ENCODE measurements at regions not wholly inside any gene's neighbourhood (a gene's known extent, or its start where the extent isn't known, plus 50 kb on each side); places are given as distances from the start of the nearest gene placed in this dataset.

GRCh38 chr6:110033101-110033500 lies 55.0 kb downstream of the GPR6 start:
- peaks cover 6% of the 10 kb centered on the region for H3K27me3 Mint-ChIP-seq (ENCODE audit: low read depth)
- H3K36me3 Mint-ChIP-seq (ENCODE audit: low read depth): no peaks in the 10 kb centered on the region
- H3K27ac Mint-ChIP-seq: no peak overlapping the region
- no peaks in the 10 kb centered on the region for H3K4me1 Mint-ChIP-seq
- TF ChIP-seq CTCF (IDR thresholded peaks at IDR 0.05; ENCODE audit: unreplicated experiment in 3 of 3): no peak
- no peak overlapping the region for H3K4me3 Mint-ChIP-seq
- H3K9me3 Mint-ChIP-seq: no peaks in the 10 kb centered on the region

DNA sequence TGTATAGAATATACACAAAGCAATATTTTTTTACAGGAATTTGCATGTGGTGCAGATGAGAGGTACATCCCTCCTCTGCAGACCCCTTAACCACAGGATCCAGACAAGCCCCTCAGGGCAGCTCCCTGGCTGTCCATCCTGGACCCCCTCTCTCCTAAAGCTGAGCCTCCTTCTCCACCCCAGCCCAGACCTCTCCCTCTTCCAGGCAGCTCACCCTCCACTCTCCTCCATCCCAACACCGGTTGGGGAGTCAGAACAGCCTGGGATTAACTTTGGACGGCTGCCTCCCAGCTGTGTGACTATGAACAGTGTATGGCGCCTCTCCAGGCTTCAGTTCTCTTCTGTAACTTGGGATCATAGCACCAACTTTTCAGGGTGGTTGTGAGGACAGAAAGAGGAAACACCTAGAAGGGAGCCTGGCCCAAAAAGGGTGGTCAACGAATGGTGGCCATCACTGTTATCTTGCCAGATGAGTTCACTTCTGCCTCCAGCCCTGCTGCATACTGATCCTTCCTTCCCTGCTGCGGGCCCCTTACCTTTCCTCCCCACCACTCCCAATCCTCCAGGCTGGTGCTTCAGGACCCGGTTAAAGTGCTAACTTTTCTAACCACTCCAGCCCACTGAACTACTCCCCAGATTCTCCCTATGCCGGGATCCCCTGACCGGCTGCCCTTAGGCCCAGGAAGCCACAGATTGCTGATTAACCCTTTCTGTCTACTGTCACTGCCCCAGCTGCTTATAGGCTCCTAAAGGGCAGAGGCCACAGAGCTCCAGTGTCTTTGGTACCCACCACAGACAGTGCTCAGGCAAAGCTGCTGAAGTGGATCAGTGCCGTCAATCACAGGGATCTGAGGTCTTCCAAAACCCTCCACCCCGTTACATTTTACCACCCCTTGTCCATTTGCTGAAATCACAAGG lies 55.9 kb downstream of the GPR6 start:
- no peaks in the 10 kb centered on the region for H3K4me1 Mint-ChIP-seq
- no peaks in the 10 kb centered on the region for H3K36me3 Mint-ChIP-seq (ENCODE audit: low read depth)
- H3K9me3 Mint-ChIP-seq: no peaks in the 10 kb centered on the region
- H3K4me3 Mint-ChIP-seq: no peak overlapping the region
- TF ChIP-seq CTCF (IDR thresholded peaks at IDR 0.05; ENCODE audit: unreplicated experiment in 3 of 3): no peak
- no peak overlapping the region for H3K27ac Mint-ChIP-seq
- peaks cover 6% of the 10 kb centered on the region for H3K27me3 Mint-ChIP-seq (ENCODE audit: low read depth)

- Mint-ChIP-seq H3K27me3 (ENCODE audit: low read depth) (peaks cover 6% of the 10 kb centered on the region), H3K27ac (no peak overlapping the region), H3K9me3 (no peaks in the 10 kb centered on the region), H3K36me3 (ENCODE audit: low read depth) (no peaks in the 10 kb centered on the region), H3K4me1 (peaks cover 5% of the 10 kb centered on the region), H3K4me3 (no peak overlapping the region)
- no peak for TF ChIP-seq CTCF (IDR thresholded peaks at IDR 0.05; ENCODE audit: unreplicated experiment in 3 of 3)
Measured at GRCh38 chr6:110034667-110035036, 56.5 kb downstream of the GPR6 start.

DNA sequence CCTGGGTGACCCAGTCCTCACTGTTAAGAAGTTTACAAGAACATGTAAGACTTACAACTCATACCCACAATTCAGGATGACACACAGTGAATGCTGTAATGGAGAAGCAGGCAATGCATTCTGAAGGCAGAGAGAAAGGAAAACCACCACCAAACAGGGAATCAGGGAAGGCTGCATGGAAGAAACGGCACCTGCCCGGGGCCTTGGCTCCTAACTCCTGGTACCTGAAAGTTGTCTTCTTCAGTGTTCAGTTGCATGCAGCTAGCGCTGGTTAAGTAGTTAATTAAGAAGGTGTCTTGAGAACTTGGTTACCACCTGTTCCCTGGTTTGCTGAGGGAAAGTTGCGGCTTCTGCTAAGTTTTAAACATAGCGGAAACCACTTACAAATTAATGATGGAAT lies 57.2 kb downstream of the GPR6 start:
- Mint-ChIP-seq H3K27ac (no peak overlapping the region), H3K36me3 (ENCODE audit: low read depth) (no peaks in the 10 kb centered on the region), H3K27me3 (ENCODE audit: low read depth) (peaks cover 6% of the 10 kb centered on the region), H3K4me3 (no peak overlapping the region), H3K9me3 (no peaks in the 10 kb centered on the region), H3K4me1 (peaks cover 11% of the 10 kb centered on the region)
- no peak for TF ChIP-seq CTCF (IDR thresholded peaks at IDR 0.05; ENCODE audit: unreplicated experiment in 3 of 3)

- TF ChIP-seq CTCF (IDR thresholded peaks at IDR 0.05; ENCODE audit: unreplicated experiment in 3 of 3): no peak
- peaks cover 11% of the 10 kb centered on the region for H3K4me1 Mint-ChIP-seq
- no peak overlapping the region for H3K27ac Mint-ChIP-seq
- H3K36me3 Mint-ChIP-seq (ENCODE audit: low read depth): no peaks in the 10 kb centered on the region
- H3K9me3 Mint-ChIP-seq: no peaks in the 10 kb centered on the region
- H3K4me3 Mint-ChIP-seq: no peak overlapping the region
- H3K27me3 Mint-ChIP-seq (ENCODE audit: low read depth): peaks cover 6% of the 10 kb centered on the region
Measured at GRCh38 chr6:110036408-110037302, 58.5 kb downstream of the GPR6 start.

All from nephron (organoid).